Endodermal cell (in vitro differentiated cells): ENCODE measurements at regions not wholly inside any gene's neighbourhood (a gene's known extent, or its start where the extent isn't known, plus 50 kb on each side); places are given as distances from the start of the nearest gene placed in this dataset.

Source experiments
- DNase-seq: peaks from one replicate; pipeline ENCODE4 v3.0.0-alpha.2; 2017
- H3K27ac ChIP-seq: 2 replicates; pipeline ENCODE4 v1.5.1; 2013; ENCODE audit warnings: mild to moderate bottlenecking, low read depth, low read length, moderate library complexity
- H3K27me3 ChIP-seq: 2 replicates; pipeline ENCODE4 v1.6.1; 2013; ENCODE audit warnings: mild to moderate bottlenecking, low read length, moderate library complexity; ENCODE audit not compliant: insufficient read depth, control insufficient read depth, poor library complexity, severe bottlenecking
- H3K36me3 ChIP-seq: 2 replicates; pipeline ENCODE4 v1.7.0; 2013; ENCODE audit warnings: mild to moderate bottlenecking, low read length, moderate library complexity; ENCODE audit not compliant: control insufficient read depth, insufficient read depth
- H3K4me1 ChIP-seq: one replicate; pipeline ENCODE4 v1.7.0; 2013; ENCODE audit warnings: low read length; ENCODE audit not compliant: control insufficient read depth, insufficient read depth
- H3K4me3 ChIP-seq: 2 replicates; pipeline ENCODE4 v1.5.1; 2013; ENCODE audit warnings: mild to moderate bottlenecking, low read length, moderate library complexity
- H3K9ac ChIP-seq: 2 replicates; pipeline ENCODE4 v1.6.1; 2013; ENCODE audit warnings: mild to moderate bottlenecking, low read length, moderate library complexity; ENCODE audit not compliant: poor library complexity, severe bottlenecking; ENCODE audit errors: extremely low read depth
- H3K9me3 ChIP-seq: 2 replicates; pipeline ENCODE4 v1.6.1; 2013; ENCODE audit warnings: mild to moderate bottlenecking, low read length, moderate library complexity; ENCODE audit not compliant: control insufficient read depth
- H3K27ac Mint-ChIP-seq: 2 replicates; pipeline ENCODE4 v1.8.0; 2020; ENCODE audit warnings: mixed read lengths
- H3K27me3 Mint-ChIP-seq: 2 replicates; pipeline ENCODE4 v1.8.0; 2021; ENCODE audit warnings: mild to moderate bottlenecking, mixed read lengths; ENCODE audit not compliant: insufficient read depth
- H3K36me3 Mint-ChIP-seq: 2 replicates; pipeline ENCODE4 v1.8.0; 2020; ENCODE audit warnings: low read depth, mixed read lengths
- H3K4me1 Mint-ChIP-seq: 2 replicates; pipeline ENCODE4 v1.8.0; 2020; ENCODE audit warnings: mixed read lengths
- H3K4me3 Mint-ChIP-seq: 2 replicates; pipeline ENCODE4 v1.8.0; 2020; ENCODE audit warnings: mild to moderate bottlenecking, moderate library complexity, mixed read lengths
- H3K9me3 Mint-ChIP-seq: 2 replicates; pipeline ENCODE4 v1.8.0; 2020; ENCODE audit warnings: mild to moderate bottlenecking, mixed read lengths
- CTCF ChIP-seq: fragments of 200-600 bp; sonication (generic); conservative IDR thresholded peaks from 2 replicates; pipeline ENCODE4 v1.5.0; 2021; ENCODE audit warnings: antibody characterized with exemption, mild to moderate bottlenecking
- WGBS, 2 experiments: methylation state at CpG; one replicate each; pipeline versions ENCODE4 v1.1.5 to v1.1.7; 2013; ENCODE audit warnings: missing lambda C conversion rate in 2 of 2, mixed read lengths in 1 of 2; ENCODE audit not compliant: insufficient coverage in 1 of 2, insufficient read length in 1 of 2; 5-methylcytosine and 5-hydroxymethylcytosine counted together

DNA sequence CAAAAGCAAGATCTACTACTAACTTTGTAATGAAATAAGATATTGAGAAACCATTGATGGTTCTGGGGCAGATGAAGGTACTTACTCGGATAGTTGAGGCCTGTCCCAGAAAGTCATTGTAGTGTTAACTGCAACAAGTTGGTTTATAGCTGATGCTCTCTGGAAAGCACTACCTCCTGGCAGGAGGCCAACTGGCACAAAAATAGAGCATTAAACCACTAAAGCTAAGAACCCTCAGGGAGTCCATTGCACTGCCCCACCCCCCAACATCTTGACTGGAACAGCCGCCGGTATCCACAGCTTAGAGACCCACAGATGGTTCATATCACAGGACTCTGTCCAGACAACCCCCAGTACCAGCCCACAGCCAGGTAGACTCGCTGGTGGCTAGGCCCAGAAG, 552.5 kb upstream of the CRIM1 start:
- peaks cover 16% of the 10 kb centered on the region for H3K36me3 ChIP-seq
- Mint-ChIP-seq H3K27me3 (no peaks in the 10 kb centered on the region), H3K36me3 (peaks cover 61% of the 10 kb centered on the region), H3K9me3 (peaks cover 54% of the 10 kb centered on the region), H3K27ac (no peak overlapping the region), H3K4me3 (no peak overlapping the region), H3K4me1 (peaks cover 2% of the 10 kb centered on the region)
- H3K4me3 ChIP-seq, result no peak overlapping the region
- peaks cover 48% of the 10 kb centered on the region for H3K9me3 ChIP-seq
- H3K27me3 ChIP-seq, result no peaks in the 10 kb centered on the region
- TF ChIP-seq CTCF, result no peak
- DNase-seq, result no peak
- H3K27ac ChIP-seq, result no peak overlapping the region
- peaks cover 3% of the 10 kb centered on the region for H3K4me1 ChIP-seq
- no peak overlapping the region for H3K9ac ChIP-seq
- 94 to 100% methylated on average over 2 to 4 of the region's 4 CpGs for WGBS, 2 experiments

GRCh38 chr2:35794796-35795450, 560.7 kb upstream of the CRIM1 start:
- Mint-ChIP-seq H3K9me3 (peaks cover 7% of the 10 kb centered on the region), H3K4me3 (no peak overlapping the region), H3K27me3 (no peaks in the 10 kb centered on the region), H3K4me1 (peaks cover 33% of the 10 kb centered on the region), H3K36me3 (peaks cover 18% of the 10 kb centered on the region), H3K27ac (no peak overlapping the region)
- Histone ChIP-seq H3K4me1 (peaks cover 14% of the 10 kb centered on the region), H3K4me3 (no peak overlapping the region), H3K27ac (no peak overlapping the region), H3K36me3 (no peaks in the 10 kb centered on the region), H3K9me3 (peaks cover 12% of the 10 kb centered on the region), H3K27me3 (no peaks in the 10 kb centered on the region), H3K9ac (no peak overlapping the region)
- WGBS, 2 experiments, result 89 to 97% methylated on average over 6 of the region's 6 CpGs
- no peak for TF ChIP-seq CTCF
- no peak for DNase-seq

GRCh38 chr2:35790292-35790691, 565.3 kb upstream of the CRIM1 start:
- no peak overlapping the region for H3K9ac ChIP-seq
- no peak overlapping the region for H3K27ac ChIP-seq
- peaks cover 33% of the 10 kb centered on the region for H3K36me3 ChIP-seq
- Mint-ChIP-seq H3K36me3 (peaks cover 48% of the 10 kb centered on the region), H3K4me3 (no peak overlapping the region), H3K4me1 (peaks cover 23% of the 10 kb centered on the region), H3K9me3 (peaks cover 34% of the 10 kb centered on the region), H3K27me3 (no peaks in the 10 kb centered on the region), H3K27ac (no peak overlapping the region)
- H3K4me3 ChIP-seq, result no peak overlapping the region
- peaks cover 3% of the 10 kb centered on the region for H3K4me1 ChIP-seq
- WGBS, 2 experiments, result 95 to 97% methylated on average over 5 of the region's 5 CpGs
- DNase-seq, result no peak
- TF ChIP-seq CTCF, result no peak
- H3K27me3 ChIP-seq, result no peaks in the 10 kb centered on the region
- peaks cover 46% of the 10 kb centered on the region for H3K9me3 ChIP-seq
